OCI-LY7 (cell line): ENCODE measurements at regions not wholly inside any gene's neighbourhood (a gene's known extent, or its start where the extent isn't known, plus 50 kb on each side); places are given as distances from the start of the nearest gene placed in this dataset.

Source experiments
- CTCF ChIP-seq: fragments of 200-600 bp; sonication (generic); conservative IDR thresholded peaks from 2 replicates; pipeline ENCODE4 v1.5.1; 2014; ENCODE audit warnings: mild to moderate bottlenecking, antibody characterized with exemption, low read length, moderate library complexity, mixed read lengths
- EZH2phosphoT487 ChIP-seq: fragments of 200-600 bp; sonication (generic); IDR thresholded peaks from 2 replicates; pipeline ENCODE4 v1.6.1; 2018; ENCODE audit warnings: low read depth, borderline replicate concordance, mild to moderate bottlenecking, mixed run types, antibody characterized with exemption, low read length, moderate library complexity, mixed read lengths

GRCh38 chr20:48266571-48266970, 481.3 kb upstream of the SULF2 start:
- no peak for TF ChIP-seq CTCF
- no peak for TF ChIP-seq EZH2phosphoT487
